ENCODE measurements at regions not wholly inside any gene's neighbourhood (a gene's known extent, or its start where the extent isn't known, plus 50 kb on each side); places are given as distances from the start of the nearest gene placed in this dataset.

- TF ChIP-seq CTCF (IDR thresholded peaks at IDR 0.05) (no peak), POLR2A (IDR thresholded peaks at IDR 0.05) (no peak)
These were observed 123.0 kb downstream of the NOC3L start for GRCh38 chr10:94239696-94240095.

Data from vagina (tissue), 2 donors.